Upper lobe of left lung (tissue), 4 donors: ENCODE measurements at regions not wholly inside any gene's neighbourhood (a gene's known extent, or its start where the extent isn't known, plus 50 kb on each side); places are given as distances from the start of the nearest gene placed in this dataset.

Experiments used
- EP300 ChIP-seq, 4 donors: sonication (generic); formaldehyde crosslinking; IDR thresholded peaks; one replicate each; pipeline ENCODE4 v1.5.1; 2017; ENCODE audit warnings: antibody characterized with exemption in 4 of 4, control low read depth in 2 of 4
- POLR2A ChIP-seq, 4 donors: fragments of 450-650 bp; IDR thresholded peaks; one replicate each; pipeline ENCODE4 v1.5.1; 2016 to 2017; ENCODE audit warnings: antibody characterized with exemption in 4 of 4, mild to moderate bottlenecking in 2 of 4
- POLR2AphosphoS5 ChIP-seq, 2 donors: sonication (generic); formaldehyde crosslinking; IDR thresholded peaks; one replicate each; pipeline ENCODE4 v1.5.1; 2017; ENCODE audit warnings: antibody characterized with exemption in 2 of 2
- TF ChIP-seq, protein P1 (sequence below), 6 experiments: fragments of 450-650 bp in 4 of 6; fragments of 200-600 bp in 2 of 6; sonication (generic) in 2 of 6; IDR thresholded peaks; one replicate each; pipeline ENCODE4 v1.5.1; 2016 to 2019; ENCODE audit warnings: antibody characterized with exemption in 6 of 6

DNA sequence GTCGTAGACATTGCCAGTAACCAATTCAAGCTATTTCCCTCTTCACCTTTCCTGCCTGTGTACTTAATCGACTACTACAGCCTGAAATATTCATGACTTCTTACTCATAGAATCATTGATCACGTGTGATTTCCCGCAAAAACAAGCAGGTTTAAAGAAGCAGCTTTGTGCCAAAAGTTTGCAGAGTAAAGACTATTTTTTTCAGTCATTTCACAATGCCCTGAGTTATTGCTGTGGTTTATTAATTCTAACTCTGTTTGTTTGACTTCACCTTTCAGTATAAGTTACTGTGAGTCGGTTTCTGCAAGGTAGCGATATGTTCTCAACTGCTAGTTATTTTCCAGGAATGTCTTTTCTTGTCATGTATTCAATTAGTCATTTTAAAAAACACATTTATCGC lies 995.3 kb downstream of the SORCS1 start:
- TF ChIP-seq, protein P1, sequence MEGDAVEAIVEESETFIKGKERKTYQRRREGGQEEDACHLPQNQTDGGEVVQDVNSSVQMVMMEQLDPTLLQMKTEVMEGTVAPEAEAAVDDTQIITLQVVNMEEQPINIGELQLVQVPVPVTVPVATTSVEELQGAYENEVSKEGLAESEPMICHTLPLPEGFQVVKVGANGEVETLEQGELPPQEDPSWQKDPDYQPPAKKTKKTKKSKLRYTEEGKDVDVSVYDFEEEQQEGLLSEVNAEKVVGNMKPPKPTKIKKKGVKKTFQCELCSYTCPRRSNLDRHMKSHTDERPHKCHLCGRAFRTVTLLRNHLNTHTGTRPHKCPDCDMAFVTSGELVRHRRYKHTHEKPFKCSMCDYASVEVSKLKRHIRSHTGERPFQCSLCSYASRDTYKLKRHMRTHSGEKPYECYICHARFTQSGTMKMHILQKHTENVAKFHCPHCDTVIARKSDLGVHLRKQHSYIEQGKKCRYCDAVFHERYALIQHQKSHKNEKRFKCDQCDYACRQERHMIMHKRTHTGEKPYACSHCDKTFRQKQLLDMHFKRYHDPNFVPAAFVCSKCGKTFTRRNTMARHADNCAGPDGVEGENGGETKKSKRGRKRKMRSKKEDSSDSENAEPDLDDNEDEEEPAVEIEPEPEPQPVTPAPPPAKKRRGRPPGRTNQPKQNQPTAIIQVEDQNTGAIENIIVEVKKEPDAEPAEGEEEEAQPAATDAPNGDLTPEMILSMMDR (IDR thresholded peaks at IDR 0.05), result no peak
- TF ChIP-seq EP300 (IDR thresholded peaks at IDR 0.05) (no peak), POLR2A (IDR thresholded peaks at IDR 0.05) (no peak), POLR2AphosphoS5 (IDR thresholded peaks at IDR 0.05) (no peak)
